Spleen (tissue), 11 donors: ENCODE measurements at regions not wholly inside any gene's neighbourhood (a gene's known extent, or its start where the extent isn't known, plus 50 kb on each side); places are given as distances from the start of the nearest gene placed in this dataset.
"Not testable (repeated sequence)": the region's sequence is repeated elsewhere in the genome, so short reads cannot be mapped to it uniquely, and the experiment has no call there.

ENCODE experiments used
- DNase-seq: peaks from one replicate; pipeline ENCODE4 v3.0.0-alpha.2; 2020
- H3K27ac ChIP-seq, 8 donors: fragments of 200-600 bp; sonication (generic) in 7 of 8; 1 replicate in 4 of 8; 2 replicates in 4 of 8; pipeline versions ENCODE4 v1.5.0 to v1.8.0; 2016 to 2021; ENCODE audit warnings: inconsistent platforms in 4 of 8, mild to moderate bottlenecking in 4 of 8, moderate library complexity in 1 of 8
- H3K27me3 ChIP-seq, 7 donors: fragments of 200-600 bp; sonication (generic) in 6 of 7; replicated peaks in 1 of 7; 1 replicate in 4 of 7; 2 replicates in 3 of 7; pipeline versions ENCODE4 v1.5.0 to v1.8.0; 2016 to 2021; ENCODE audit warnings: inconsistent platforms in 3 of 7, mild to moderate bottlenecking in 1 of 7
- H3K36me3 ChIP-seq, 6 donors: fragments of 200-600 bp; sonication (generic) in 5 of 6; 1 replicate in 4 of 6; 2 replicates in 2 of 6; pipeline versions ENCODE4 v1.5.0 to v1.8.0; 2016 to 2021; ENCODE audit warnings: inconsistent platforms in 2 of 6
- H3K4me1 ChIP-seq, 6 donors: fragments of 200-600 bp; sonication (generic) in 5 of 6; 1 replicate in 3 of 6; 2 replicates in 3 of 6; pipeline versions ENCODE4 v1.5.0 to v1.8.0; 2016 to 2021; ENCODE audit warnings: inconsistent platforms in 3 of 6
- H3K4me3 ChIP-seq, 8 donors: fragments of 200-600 bp; sonication (generic) in 7 of 8; 1 replicate in 4 of 8; 2 replicates in 4 of 8; pipeline versions ENCODE4 v1.5.0 to v1.8.0; 2016 to 2021; ENCODE audit warnings: inconsistent platforms in 4 of 8, mild to moderate bottlenecking in 4 of 8, moderate library complexity in 2 of 8
- H3K9me3 ChIP-seq, 8 donors: fragments of 200-600 bp; sonication (generic) in 7 of 8; 1 replicate in 4 of 8; 2 replicates in 4 of 8; pipeline versions ENCODE4 v1.5.0 to v1.8.0; 2016 to 2021; ENCODE audit warnings: inconsistent platforms in 4 of 8
- CTCF ChIP-seq, 11 experiments: fragments of 200-600 bp in 7 of 11; fragments of 450-650 bp in 4 of 11; sonication (generic) in 4 of 11; IDR thresholded peaks in 8 of 11; conservative IDR thresholded peaks in 3 of 11; 1 replicate in 7 of 11; 2 replicates in 4 of 11; pipeline versions ENCODE4 v1.4.0 to v1.8.0; 2016 to 2021; ENCODE audit warnings: antibody characterized with exemption in 11 of 11, inconsistent platforms in 4 of 11, mild to moderate bottlenecking in 1 of 11
- POLR2A ChIP-seq, 3 donors: fragments of 450-650 bp; IDR thresholded peaks; one replicate each; pipeline ENCODE4 v1.5.1; 2017; ENCODE audit warnings: antibody characterized with exemption in 3 of 3, mild to moderate bottlenecking in 1 of 3
- POLR2AphosphoS5 ChIP-seq, 3 donors: sonication (generic); formaldehyde crosslinking; IDR thresholded peaks; one replicate each; pipeline ENCODE4 v1.5.1; 2017; ENCODE audit warnings: antibody characterized with exemption in 3 of 3
- WGBS, 5 donors: extraction: QIAGEN DNeasy Blood & Tissue Kit in 3 of 5; methylation state at CpG; one replicate each; pipeline versions ENCODE4 v1.1.5 to v1.1.7; 2013 to 2018; 5-methylcytosine and 5-hydroxymethylcytosine counted together
- intact Hi-C: fragments of 100-400 bp; cut with DNase I; formaldehyde crosslinking; loops from one replicate; pipeline ENCODE4 v1.15.0; 2023; ENCODE audit warnings: low total_unique reads
- donor health status: healthy with polysubstance abuse.
- donor health status: DM: no; HTN: no; CAD: no; lungs with moderate emphysema.
- donor health status: DM: no; HTN: no; CAD: no.
- donor health status: Bipolar disorder and iron deficiency.
- donor health status: healthy.
- donor health status: DM: no; HTN: no; CAD: no.
- donor health status: DM: yes; HTN: yes; CAD: no.

GRCh38 chr4:9604893-9605190 is 160.6 kb downstream of the DEFB131A start:
- peak overlapping the region in 1 of 8 donors; percentile 43 for H3K27ac ChIP-seq
- WGBS, 5 donors: 52 to 72% (median 57%) methylated on average over 5 of the region's 5 CpGs
- H3K9me3 ChIP-seq, intact Hi-C loops, H3K36me3 ChIP-seq, H3K4me3 ChIP-seq, H3K4me1 ChIP-seq, H3K27me3 ChIP-seq, DNase-seq: not testable (repeated sequence)

DNA sequence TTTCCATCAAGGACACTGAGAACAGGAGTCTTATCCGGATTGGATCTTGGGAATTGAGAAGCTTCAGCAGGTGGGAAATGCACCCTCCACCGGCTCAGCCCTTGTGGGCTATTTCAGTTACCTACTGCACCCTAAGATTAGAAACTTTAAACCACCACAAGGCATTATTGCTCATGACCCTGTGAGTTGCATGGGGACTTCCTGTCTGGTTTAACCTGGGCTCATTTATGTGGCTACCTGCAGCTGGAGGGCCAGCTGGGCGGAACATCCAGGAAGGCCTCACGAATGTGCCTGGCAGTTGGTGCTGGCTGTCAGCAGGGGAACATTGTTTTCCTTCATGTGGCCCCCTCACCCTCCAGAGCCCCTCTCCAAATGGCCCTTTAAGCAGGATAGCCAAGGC is 164.1 kb downstream of the DEFB131A start:
- no peak overlapping the region for H3K27ac ChIP-seq
- intact Hi-C loops: no loop called here
- no peak overlapping the region for H3K4me3 ChIP-seq
- H3K9me3 ChIP-seq: no peaks in the 10 kb centered on the region
- no peaks in the 10 kb centered on the region for H3K36me3 ChIP-seq
- WGBS, 5 donors: 59 to 72% (median 63%) methylated on average over 2 to 4 of the region's 4 CpGs
- no peak for DNase-seq
- no peaks in the 10 kb centered on the region for H3K27me3 ChIP-seq
- peaks cover 0 to 8% (median 0%) of the 10 kb centered on the region in 6 donors for H3K4me1 ChIP-seq
- no peak for TF ChIP-seq POLR2A (IDR thresholded peaks at IDR 0.05)

DNA sequence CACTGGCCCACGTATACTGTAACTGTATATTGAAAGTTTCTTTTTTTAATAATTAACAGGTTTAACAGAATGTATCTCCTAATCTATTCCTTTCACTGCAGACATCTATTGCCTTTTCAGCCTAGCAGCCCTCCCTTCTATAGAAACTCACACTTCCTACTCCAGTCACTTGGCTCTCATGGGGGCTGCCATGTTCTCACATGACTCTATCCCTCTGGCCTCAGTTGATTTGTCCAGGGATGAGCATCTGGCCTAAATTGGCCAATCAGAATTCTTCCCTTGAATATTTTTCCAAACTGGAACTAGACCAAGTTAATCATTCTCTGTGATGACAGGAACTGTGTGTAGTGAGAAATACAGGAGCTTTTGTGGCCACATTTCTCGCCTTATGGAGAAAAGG is 166.1 kb downstream of the DEFB131A start:
- WGBS, 5 donors: 89 to 97% (median 93%) methylated on average over 2 of the region's 2 CpGs
- DNase-seq, H3K4me1 ChIP-seq, H3K4me3 ChIP-seq, intact Hi-C loops, H3K36me3 ChIP-seq, H3K27me3 ChIP-seq, H3K27ac ChIP-seq, H3K9me3 ChIP-seq: not testable (repeated sequence)

- no peaks in the 10 kb centered on the region for H3K9me3 ChIP-seq
- H3K36me3 ChIP-seq: no peaks in the 10 kb centered on the region
- H3K27me3 ChIP-seq: no peaks in the 10 kb centered on the region
- WGBS, 5 donors: 30 to 53% (median 32%) methylated on average over 2 to 3 of the region's 3 CpGs
- no peak overlapping the region for H3K4me3 ChIP-seq
- intact Hi-C loops: no loop called here
- TF ChIP-seq CTCF (IDR thresholded peaks at IDR 0.05 in 8 of 11, conservative IDR thresholded peaks at IDR 0.05 in 3 of 11) (no peak), POLR2A (IDR thresholded peaks at IDR 0.05) (no peak), POLR2AphosphoS5 (IDR thresholded peaks at IDR 0.05) (no peak)
- no peak overlapping the region for H3K27ac ChIP-seq
- DNase-seq: no peak
- no peaks in the 10 kb centered on the region for H3K4me1 ChIP-seq
These were observed 166.9 kb downstream of the DEFB131A start for GRCh38 chr4:9611101-9611500.

DNA sequence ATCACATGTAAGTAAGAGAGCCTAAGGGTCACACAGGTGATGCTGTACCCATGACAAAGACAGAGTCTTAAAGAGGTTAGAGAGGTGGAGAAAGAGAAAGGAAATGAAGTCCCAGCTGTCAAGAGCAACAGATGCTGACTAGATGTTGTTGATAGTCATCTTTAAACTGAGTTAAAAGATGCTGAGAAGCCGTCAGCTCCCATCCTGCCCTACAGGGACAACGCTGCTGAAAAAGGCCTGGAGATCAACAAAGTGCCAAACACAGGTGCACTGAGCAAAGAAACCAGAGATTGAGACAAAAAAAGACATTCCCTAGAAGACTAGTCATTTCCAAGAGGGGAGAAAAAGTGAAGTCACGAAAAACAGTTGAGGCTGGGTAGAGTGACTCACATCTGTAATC is 145.0 kb upstream of the DRD5 start:
- H3K27ac ChIP-seq, intact Hi-C loops, DNase-seq, H3K27me3 ChIP-seq, H3K36me3 ChIP-seq, H3K4me3 ChIP-seq, H3K9me3 ChIP-seq, H3K4me1 ChIP-seq: not testable (repeated sequence)
- 69 to 79% (median 77%) methylated on average over 3 of the region's 3 CpGs for WGBS, 5 donors

GRCh38 chr4:9659678-9660077 is 121.8 kb upstream of the DRD5 start:
- peak in 9 of 11 experiments; percentile 23 to 76 (median 62) for TF ChIP-seq CTCF (IDR thresholded peaks at IDR 0.05 in 8 of 11, conservative IDR thresholded peaks at IDR 0.05 in 3 of 11)
- H3K4me1 ChIP-seq, H3K27ac ChIP-seq, DNase-seq, H3K27me3 ChIP-seq, intact Hi-C loops, H3K9me3 ChIP-seq, H3K4me3 ChIP-seq, H3K36me3 ChIP-seq: not testable (repeated sequence)
- 15 to 23% (median 17%) methylated on average over 10 to 14 of the region's 14 CpGs for WGBS, 5 donors

- H3K4me3 ChIP-seq, DNase-seq, H3K27ac ChIP-seq, H3K4me1 ChIP-seq, H3K9me3 ChIP-seq, H3K27me3 ChIP-seq, H3K36me3 ChIP-seq, intact Hi-C loops: not testable (repeated sequence)
- 68 to 79% (median 76%) methylated on average over 4 of the region's 4 CpGs for WGBS, 5 donors
These were observed 120.5 kb upstream of the DRD5 start for GRCh38 chr4:9660955-9661354.

DNA sequence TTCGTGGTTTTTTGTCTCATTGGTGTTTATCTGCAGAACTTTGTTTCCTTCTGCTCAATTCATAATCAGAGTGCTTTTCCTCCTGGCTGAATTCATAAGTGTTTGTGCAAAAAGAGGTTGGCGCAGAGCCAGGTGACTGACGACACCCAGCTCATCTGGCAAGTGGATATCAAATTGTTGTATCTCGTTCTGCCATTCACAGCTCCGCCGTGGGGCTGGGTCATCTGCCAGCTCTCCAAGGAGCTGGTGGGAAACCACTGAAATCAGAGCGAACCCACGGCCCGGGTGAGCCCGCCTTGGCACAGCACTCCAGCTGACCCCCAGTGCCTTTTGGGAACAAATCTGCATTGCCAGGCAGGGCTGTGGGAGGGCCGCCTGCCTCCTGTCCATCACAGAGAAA is 110.7 kb upstream of the DRD5 start:
- H3K4me1 ChIP-seq, H3K27ac ChIP-seq, intact Hi-C loops, DNase-seq, H3K36me3 ChIP-seq, H3K4me3 ChIP-seq, H3K9me3 ChIP-seq, H3K27me3 ChIP-seq: not testable (repeated sequence)
- WGBS, 5 donors: 18 to 39% (median 29%) methylated on average over 10 to 11 of the region's 11 CpGs

- H3K27ac ChIP-seq, H3K9me3 ChIP-seq, H3K4me3 ChIP-seq, H3K36me3 ChIP-seq, H3K4me1 ChIP-seq, intact Hi-C loops, H3K27me3 ChIP-seq, DNase-seq: not testable (repeated sequence)
- 70 to 86% (median 77%) methylated on average over 10 of the region's 10 CpGs for WGBS, 5 donors
These were observed 104.1 kb upstream of the DRD5 start for GRCh38 chr4:9677357-9677756.
